K562 (cell line): ENCODE measurements at regions not wholly inside any gene's neighbourhood (a gene's known extent, or its start where the extent isn't known, plus 50 kb on each side); places are given as distances from the start of the nearest gene placed in this dataset.

ENCODE experiments used
- ETV6 ChIP-seq, 3 experiments: fragments of 150-350 bp in 1 of 3; sonication (generic) in 1 of 3; formaldehyde crosslinking in 1 of 3; IDR thresholded peaks; 2 replicates each; pipeline versions ENCODE4 v1.6.1 to v1.8.0; 2014 to 2022; ENCODE audit warnings: borderline replicate concordance in 2 of 3, low read depth in 2 of 3, antibody characterized with exemption in 1 of 3, low read length in 1 of 3, mild to moderate bottlenecking in 1 of 3, missing genetic modification reagents in 1 of 3
- HNRNPH1 ChIP-seq: fragments of 200-400 bp; formaldehyde crosslinking; optimal IDR thresholded peaks from 2 replicates; pipeline ENCODE3; 2017; ENCODE audit warnings: low read depth, mild to moderate bottlenecking, low read length, moderate library complexity
- NCOR1 ChIP-seq: fragments of 450-650 bp; IDR thresholded peaks from 2 replicates; pipeline ENCODE4 v1.6.1; 2016; ENCODE audit warnings: mild to moderate bottlenecking, moderate library complexity
- POLR2AphosphoS5 ChIP-seq: IDR thresholded peaks from 2 replicates; pipeline ENCODE4 v1.6.1; 2011; ENCODE audit warnings: mild to moderate bottlenecking, low read depth, low read length, moderate library complexity; ENCODE audit not compliant: control insufficient read depth, insufficient read depth
- TFAM ChIP-seq: fragments of 250-450 bp; sonication (Bioruptor Pico); conservative IDR thresholded peaks from 2 replicates; pipeline ENCODE4 v1.5.0; 2021; ENCODE audit warnings: mild to moderate bottlenecking, moderate library complexity
- ZKSCAN8 ChIP-seq: fragments of 200-800 bp; sonication (Bioruptor generic); IDR thresholded peaks from 2 replicates; pipeline ENCODE4 v1.6.1; 2016; ENCODE audit warnings: missing genetic modification characterization, missing compliant biosample characterization
- TF ChIP-seq, protein P1 (sequence below), 3 experiments: IDR thresholded peaks in 2 of 3; conservative IDR thresholded peaks in 1 of 3; 2 replicates each; pipeline ENCODE4 v1.5.1; 2011 to 2012; ENCODE audit warnings: low read length in 3 of 3, mild to moderate bottlenecking in 3 of 3, control low read depth in 2 of 3, improper control_type of control experiment in 1 of 3, inconsistent platforms in 1 of 3, low read depth in 1 of 3, mixed read lengths in 1 of 3, moderate library complexity in 1 of 3; ENCODE audit not compliant: insufficient read depth in 2 of 3
- TF ChIP-seq, protein P2 (sequence below), 2 experiments: fragments of 450-650 bp in 1 of 2; sonication (generic) in 1 of 2; formaldehyde crosslinking; conservative IDR thresholded peaks; 2 replicates each; pipeline versions ENCODE4 v1.4.0 to v1.8.1; 2020 to 2022; ENCODE audit warnings: mild to moderate bottlenecking in 1 of 2, missing genetic modification reagents in 1 of 2

DNA sequence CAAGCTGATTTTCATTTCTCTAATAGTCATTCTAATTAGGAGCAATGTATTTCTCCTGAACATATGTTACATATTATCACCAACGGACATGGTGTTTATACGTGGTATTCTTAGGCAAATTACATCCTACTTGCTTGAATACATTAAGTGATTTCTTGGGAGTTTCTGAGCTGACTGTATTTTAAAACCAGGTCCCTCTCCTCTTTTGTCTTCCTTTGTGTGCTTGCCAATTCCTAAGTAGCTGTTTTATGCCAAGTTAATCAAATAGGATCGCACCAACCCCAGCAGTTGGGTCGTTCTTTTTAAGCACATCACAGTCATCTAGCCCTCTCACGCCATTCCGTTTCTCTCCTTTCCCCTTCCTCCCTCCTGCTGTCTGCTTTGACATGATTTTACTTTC, 75.4 kb upstream of the MAP2 start:
- TF ChIP-seq, protein P1, sequence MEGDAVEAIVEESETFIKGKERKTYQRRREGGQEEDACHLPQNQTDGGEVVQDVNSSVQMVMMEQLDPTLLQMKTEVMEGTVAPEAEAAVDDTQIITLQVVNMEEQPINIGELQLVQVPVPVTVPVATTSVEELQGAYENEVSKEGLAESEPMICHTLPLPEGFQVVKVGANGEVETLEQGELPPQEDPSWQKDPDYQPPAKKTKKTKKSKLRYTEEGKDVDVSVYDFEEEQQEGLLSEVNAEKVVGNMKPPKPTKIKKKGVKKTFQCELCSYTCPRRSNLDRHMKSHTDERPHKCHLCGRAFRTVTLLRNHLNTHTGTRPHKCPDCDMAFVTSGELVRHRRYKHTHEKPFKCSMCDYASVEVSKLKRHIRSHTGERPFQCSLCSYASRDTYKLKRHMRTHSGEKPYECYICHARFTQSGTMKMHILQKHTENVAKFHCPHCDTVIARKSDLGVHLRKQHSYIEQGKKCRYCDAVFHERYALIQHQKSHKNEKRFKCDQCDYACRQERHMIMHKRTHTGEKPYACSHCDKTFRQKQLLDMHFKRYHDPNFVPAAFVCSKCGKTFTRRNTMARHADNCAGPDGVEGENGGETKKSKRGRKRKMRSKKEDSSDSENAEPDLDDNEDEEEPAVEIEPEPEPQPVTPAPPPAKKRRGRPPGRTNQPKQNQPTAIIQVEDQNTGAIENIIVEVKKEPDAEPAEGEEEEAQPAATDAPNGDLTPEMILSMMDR (IDR thresholded peaks at IDR 0.05 in 2 of 3, conservative IDR thresholded peaks at IDR 0.05 in 1 of 3; ENCODE audit: insufficient read depth in 2 of 3, low read depth in 1 of 3, low read length in 3 of 3): no peak
- TF ChIP-seq ETV6 (IDR thresholded peaks at IDR 0.05; ENCODE audit: borderline replicate concordance in 1 of 2, low read depth in 2 of 2, low read length in 1 of 2) (no peak), ETV6 (CRISPR knock-in tag; IDR thresholded peaks at IDR 0.05; ENCODE audit: borderline replicate concordance) (no peak), TFAM (CRISPR knock-in tag) (no peak), HNRNPH1 (no peak), POLR2AphosphoS5 (no peak), NCOR1 (no peak), ZKSCAN8 (CRISPR knock-in tag) (no peak)
- TF ChIP-seq, protein P2, sequence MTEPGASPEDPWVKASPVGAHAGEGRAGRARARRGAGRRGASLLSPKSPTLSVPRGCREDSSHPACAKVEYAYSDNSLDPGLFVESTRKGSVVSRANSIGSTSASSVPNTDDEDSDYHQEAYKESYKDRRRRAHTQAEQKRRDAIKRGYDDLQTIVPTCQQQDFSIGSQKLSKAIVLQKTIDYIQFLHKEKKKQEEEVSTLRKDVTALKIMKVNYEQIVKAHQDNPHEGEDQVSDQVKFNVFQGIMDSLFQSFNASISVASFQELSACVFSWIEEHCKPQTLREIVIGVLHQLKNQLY (CRISPR knock-in tag; conservative IDR thresholded peaks at IDR 0.05): no peak
